ENCODE measurements at regions not wholly inside any gene's neighbourhood (a gene's known extent, or its start where the extent isn't known, plus 50 kb on each side); places are given as distances from the start of the nearest gene placed in this dataset.

DNA sequence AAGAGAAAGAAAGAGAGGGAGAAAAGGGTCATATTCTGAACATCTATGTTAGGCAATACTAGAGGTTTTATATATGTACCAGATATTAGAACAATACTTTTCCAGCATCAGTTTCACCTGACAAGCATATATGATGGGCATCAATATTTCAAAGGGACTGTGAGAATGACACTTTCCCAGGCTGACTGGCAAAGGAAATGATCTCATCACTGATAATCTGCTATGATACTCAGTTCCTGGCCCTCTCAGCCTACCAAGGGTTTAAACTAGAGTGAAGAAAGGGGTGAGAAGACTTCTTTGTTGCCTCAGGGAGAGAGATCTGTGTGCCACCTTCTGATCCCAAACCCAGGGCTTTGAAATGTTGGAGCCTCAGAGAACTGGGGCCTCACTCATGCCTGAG is 183.5 kb downstream of the TTC8 start:
- no peak for TF ChIP-seq POLR2A (IDR thresholded peaks at IDR 0.05; ENCODE audit: low read length)
- no peak for TF ChIP-seq GATA1 (IDR thresholded peaks at IDR 0.05; ENCODE audit: low read depth, low read length)

Data from erythroblast (primary cell).